ENCODE measurements at regions not wholly inside any gene's neighbourhood (a gene's known extent, or its start where the extent isn't known, plus 50 kb on each side); places are given as distances from the start of the nearest gene placed in this dataset.
A peak's percentile ranks its signal among the peaks of the same experiment; 100 is the strongest.

- in situ Hi-C loops (cut with MboI) = no loop called here
- no peaks in the 10 kb centered on the region for H3K27me3 ChIP-seq (replicated peaks; ENCODE audit: insufficient read depth)
- TF ChIP-seq EZH2 (IDR thresholded peaks at IDR 0.05; ENCODE audit: insufficient read depth, poor library complexity, severe bottlenecking) (no peak), EZH2phosphoT487 (IDR thresholded peaks at IDR 0.05; ENCODE audit: insufficient read depth, low read depth) (no peak)
Observed at GRCh38 chr1:101165954-101166353, 70.9 kb upstream of the S1PR1 start.

DNA sequence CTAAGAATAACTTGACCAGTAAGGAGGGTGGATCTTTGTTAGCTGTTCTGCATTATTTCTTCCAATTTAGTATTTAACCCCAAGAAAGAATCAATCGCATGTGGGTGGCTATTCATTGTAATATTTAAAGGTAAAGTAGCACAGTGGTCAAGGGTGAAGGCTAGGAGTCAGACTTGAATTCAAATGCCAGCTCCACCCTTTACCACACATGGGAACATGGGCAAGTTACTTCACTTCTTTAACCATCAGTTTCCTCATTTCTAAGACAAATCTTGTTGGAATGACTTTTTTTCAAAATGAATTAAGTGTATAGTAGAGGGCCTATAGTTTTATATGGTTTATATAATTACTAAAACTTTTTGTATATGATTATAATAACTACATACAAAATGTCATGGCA is 71.3 kb upstream of the S1PR1 start:
- H3K27me3 ChIP-seq (replicated peaks; ENCODE audit: insufficient read depth) = no peaks in the 10 kb centered on the region
- H3K9me2 ChIP-seq (ENCODE audit: insufficient read depth) = no peaks in the 10 kb centered on the region
- H2AFZ ChIP-seq = 0 out of 2 replicates have a peak overlapping the region, but pooled peaks have one; percentile 9
- H3K36me3 ChIP-seq (ENCODE audit: low read depth) = no peaks in the 10 kb centered on the region
- no peaks in the 10 kb centered on the region for H3F3A ChIP-seq (ENCODE audit: insufficient read depth)
- H3K79me2 ChIP-seq (ENCODE audit: insufficient read depth) = no peaks in the 10 kb centered on the region
- 6 to 7% methylated on average over 1 of the region's 1 CpG for WGBS, 2 experiments (ENCODE audit: low coverage in 1 of 2, low lambda C conversion rate in 2 of 2, missing lambda C conversion rate in 2 of 2)
- in situ Hi-C loops (cut with MboI) = no loop called here
- no peak overlapping the region for H3K27ac ChIP-seq
- no peak overlapping the region for H3K4me2 ChIP-seq (ENCODE audit: unreplicated experiment)
- no peak overlapping the region for H3K9ac ChIP-seq
- TF ChIP-seq EZH2phosphoT487 (IDR thresholded peaks at IDR 0.05; ENCODE audit: insufficient read depth, low read depth) (no peak), EZH2 (IDR thresholded peaks at IDR 0.05; ENCODE audit: insufficient read depth, poor library complexity, severe bottlenecking) (no peak)
- H3K4me3 ChIP-seq = no peak overlapping the region
- no peaks in the 10 kb centered on the region for H3K9me3 ChIP-seq (ENCODE audit: low read depth)
- DNase-seq = no peak
- H4K20me1 ChIP-seq (ENCODE audit: insufficient read depth) = no peaks in the 10 kb centered on the region
- H3K4me1 ChIP-seq (ENCODE audit: insufficient read depth) = no peaks in the 10 kb centered on the region

More at GRCh38 chr1:101165954-101166353, 70.9 kb upstream of the S1PR1 start:
- no peak overlapping the region for H3K4me2 ChIP-seq (ENCODE audit: unreplicated experiment)
- H3F3A ChIP-seq (ENCODE audit: insufficient read depth) = no peaks in the 10 kb centered on the region
- no peak for DNase-seq
- H2AFZ ChIP-seq = no peak overlapping the region
- no peaks in the 10 kb centered on the region for H3K36me3 ChIP-seq (ENCODE audit: low read depth)
- no peaks in the 10 kb centered on the region for H3K9me3 ChIP-seq (ENCODE audit: low read depth)
- H3K27ac ChIP-seq = no peak overlapping the region
- H3K79me2 ChIP-seq (ENCODE audit: insufficient read depth) = no peaks in the 10 kb centered on the region
- no peak overlapping the region for H3K9ac ChIP-seq
- H3K4me3 ChIP-seq = no peak overlapping the region
- no peaks in the 10 kb centered on the region for H4K20me1 ChIP-seq (ENCODE audit: insufficient read depth)
- H3K9me2 ChIP-seq (ENCODE audit: insufficient read depth) = no peaks in the 10 kb centered on the region
- H3K4me1 ChIP-seq (ENCODE audit: insufficient read depth) = no peaks in the 10 kb centered on the region

GRCh38 chr1:101164776-101165175 is 72.0 kb upstream of the S1PR1 start:
- 50 to 58% methylated on average over 3 of the region's 3 CpGs for WGBS, 2 experiments (ENCODE audit: low coverage in 1 of 2, low lambda C conversion rate in 2 of 2, missing lambda C conversion rate in 2 of 2)
- H2AFZ ChIP-seq = 0 out of 2 replicates have a peak overlapping the region, but pooled peaks have one; percentile 9
- H3K9me3 ChIP-seq (ENCODE audit: low read depth) = no peaks in the 10 kb centered on the region

DNA sequence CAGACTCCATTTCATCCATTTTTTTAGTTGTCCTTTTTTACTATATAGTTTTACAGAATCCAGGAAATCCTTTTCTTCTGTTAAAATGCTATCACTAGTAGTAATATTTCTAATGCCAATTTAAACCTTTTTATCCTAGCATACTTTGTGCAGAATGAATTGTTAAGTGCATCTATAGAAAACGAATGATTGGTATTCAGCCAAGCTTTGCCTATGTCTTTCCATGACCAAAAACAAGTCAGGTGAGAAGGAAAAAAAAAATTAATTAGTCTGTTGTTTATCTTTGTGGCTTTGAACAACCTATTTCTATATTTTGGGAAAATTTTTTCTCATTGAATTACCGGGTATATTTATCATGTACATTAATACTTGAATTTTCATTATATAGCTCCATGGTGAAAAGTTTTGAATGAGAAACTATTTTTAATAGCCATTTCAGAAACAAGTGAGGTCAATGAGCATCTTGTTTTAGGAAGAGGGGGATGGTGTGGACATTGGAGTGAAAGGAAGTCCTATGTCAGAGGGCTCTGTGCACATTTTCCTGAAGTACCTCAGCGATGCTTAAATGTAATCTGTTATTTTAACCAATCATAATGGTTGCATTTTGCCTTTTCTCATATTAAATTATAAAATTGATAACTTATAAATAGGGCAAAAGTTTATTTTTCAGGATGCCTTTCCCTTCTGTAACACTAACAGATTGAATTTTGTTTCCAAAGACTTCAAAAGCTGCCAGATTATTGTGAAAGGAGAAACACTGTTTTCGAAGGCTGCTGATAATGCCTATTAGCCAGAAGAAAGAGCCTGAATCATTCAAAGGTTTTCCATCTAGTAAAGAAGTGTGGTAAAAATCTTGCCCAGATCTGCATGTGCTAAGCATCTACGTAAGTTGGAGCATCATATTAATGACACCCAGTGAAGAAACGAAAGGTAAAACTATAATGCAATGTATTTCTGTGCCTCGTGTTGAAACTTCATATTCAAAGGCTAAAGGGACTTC is 73.8 kb upstream of the S1PR1 start:
- no peaks in the 10 kb centered on the region for H4K20me1 ChIP-seq (ENCODE audit: insufficient read depth)
- no peaks in the 10 kb centered on the region for H3K4me1 ChIP-seq (ENCODE audit: insufficient read depth)
- no peak overlapping the region for H2AFZ ChIP-seq
- H3K79me2 ChIP-seq (ENCODE audit: insufficient read depth) = no peaks in the 10 kb centered on the region
- no peaks in the 10 kb centered on the region for H3K27me3 ChIP-seq (replicated peaks; ENCODE audit: insufficient read depth)
- H3F3A ChIP-seq (ENCODE audit: insufficient read depth) = no peaks in the 10 kb centered on the region
- 77 to 78% methylated on average over 7 of the region's 7 CpGs for WGBS, 2 experiments (ENCODE audit: low coverage in 1 of 2, low lambda C conversion rate in 2 of 2, missing lambda C conversion rate in 2 of 2)
- TF ChIP-seq EZH2phosphoT487 (IDR thresholded peaks at IDR 0.05; ENCODE audit: insufficient read depth, low read depth) = no peak
- TF ChIP-seq EZH2 (IDR thresholded peaks at IDR 0.05; ENCODE audit: insufficient read depth, poor library complexity, severe bottlenecking) = no peak
- H3K9me2 ChIP-seq (ENCODE audit: insufficient read depth) = no peaks in the 10 kb centered on the region
- no peaks in the 10 kb centered on the region for H3K9me3 ChIP-seq (ENCODE audit: low read depth)
- H3K4me3 ChIP-seq = no peak overlapping the region
- in situ Hi-C loops (cut with MboI) = no loop called here
- DNase-seq = no peak
- H3K4me2 ChIP-seq (ENCODE audit: unreplicated experiment) = no peak overlapping the region
- no peaks in the 10 kb centered on the region for H3K36me3 ChIP-seq (ENCODE audit: low read depth)
- H3K9ac ChIP-seq = no peak overlapping the region
- H3K27ac ChIP-seq = no peak overlapping the region

More at GRCh38 chr1:101164776-101165175, 72.0 kb upstream of the S1PR1 start:
- in situ Hi-C loops (cut with MboI) = no loop called here
- Histone ChIP-seq H3K4me2 (ENCODE audit: unreplicated experiment) (no peak overlapping the region), H3K79me2 (ENCODE audit: insufficient read depth) (no peaks in the 10 kb centered on the region), H3K27ac (no peak overlapping the region), H3K9me2 (ENCODE audit: insufficient read depth) (no peaks in the 10 kb centered on the region), H4K20me1 (ENCODE audit: insufficient read depth) (no peaks in the 10 kb centered on the region), H3K4me3 (no peak overlapping the region), H3K36me3 (ENCODE audit: low read depth) (no peaks in the 10 kb centered on the region), H3K9ac (no peak overlapping the region), H3K4me1 (ENCODE audit: insufficient read depth) (no peaks in the 10 kb centered on the region), H3F3A (ENCODE audit: insufficient read depth) (no peaks in the 10 kb centered on the region), H3K27me3 (replicated peaks; ENCODE audit: insufficient read depth) (no peaks in the 10 kb centered on the region)
- TF ChIP-seq EZH2 (IDR thresholded peaks at IDR 0.05; ENCODE audit: insufficient read depth, poor library complexity, severe bottlenecking) = no peak
- TF ChIP-seq EZH2phosphoT487 (IDR thresholded peaks at IDR 0.05; ENCODE audit: insufficient read depth, low read depth) = no peak
- no peak for DNase-seq

All from GM23248 (cell line).